Fibroblast of lung (primary cell): ENCODE measurements at regions not wholly inside any gene's neighbourhood (a gene's known extent, or its start where the extent isn't known, plus 50 kb on each side); places are given as distances from the start of the nearest gene placed in this dataset.
A peak's percentile ranks its signal among the peaks of the same experiment; 100 is the strongest.

Experiments
- DNase-seq, 2 donors: peaks; one replicate each; pipeline versions ENCODE4 v3.0.0 to v3.0.0-alpha.2; 2010; ENCODE audit warnings: low read depth in 2 of 2
- H2AFZ ChIP-seq: 2 replicates; pipeline ENCODE4 v1.5.1; 2012; ENCODE audit warnings: low read length, control low read depth, inconsistent platforms
- H3K27ac ChIP-seq: 2 replicates; pipeline ENCODE4 v1.5.1; 2011; ENCODE audit warnings: low read length, control low read depth; ENCODE audit not compliant: insufficient read depth
- H3K27me3 ChIP-seq: 2 replicates; pipeline ENCODE4 v1.5.1; 2011; ENCODE audit warnings: mild to moderate bottlenecking, low read length; ENCODE audit not compliant: control insufficient read depth, insufficient read depth
- H3K36me3 ChIP-seq: 2 replicates; pipeline ENCODE4 v1.5.1; 2011; ENCODE audit warnings: low read length; ENCODE audit not compliant: control insufficient read depth, insufficient read depth
- H3K4me1 ChIP-seq: 2 replicates; pipeline ENCODE4 v1.5.1; 2011; ENCODE audit warnings: low read length; ENCODE audit not compliant: control insufficient read depth, insufficient read depth; ENCODE audit errors: extremely low read depth
- H3K4me2 ChIP-seq: 2 replicates; pipeline ENCODE4 v1.5.1; 2011; ENCODE audit warnings: low read length, control low read depth; ENCODE audit not compliant: insufficient read depth; ENCODE audit errors: extremely low read depth
- H3K4me3 ChIP-seq, 4 experiments: fragments of 200-600 bp in 1 of 4; sonication (generic) in 1 of 4; replicated peaks in 1 of 4; 2 replicates each; pipeline ENCODE4 v1.5.1; 2011 to 2016; ENCODE audit warnings: low read length in 4 of 4, low read depth in 3 of 4, mild to moderate bottlenecking in 3 of 4, control low read depth in 2 of 4, inconsistent platforms in 1 of 4, mixed read lengths in 1 of 4; ENCODE audit not compliant: insufficient read depth in 1 of 4; ENCODE audit errors: control extremely low read depth in 1 of 4
- H3K79me2 ChIP-seq: 2 replicates; pipeline ENCODE4 v1.5.1; 2012; ENCODE audit warnings: mild to moderate bottlenecking, low read length, inconsistent platforms; ENCODE audit not compliant: control insufficient read depth, insufficient read depth
- H3K9ac ChIP-seq: 2 replicates; pipeline ENCODE4 v1.5.1; 2011; ENCODE audit warnings: mild to moderate bottlenecking, low read length, control low read depth; ENCODE audit not compliant: insufficient read depth
- H3K9me3 ChIP-seq: 2 replicates; pipeline ENCODE4 v1.5.1; 2012; ENCODE audit warnings: low read depth, low read length; ENCODE audit not compliant: control insufficient read depth, insufficient read depth
- H4K20me1 ChIP-seq: 2 replicates; pipeline ENCODE4 v1.5.1; 2011; ENCODE audit warnings: low read length; ENCODE audit not compliant: control insufficient read depth, insufficient read depth; ENCODE audit errors: extremely low read depth
- CTCF ChIP-seq, 2 donors: IDR thresholded peaks in 1 of 2; conservative IDR thresholded peaks in 1 of 2; 1 replicate in 1 of 2; 2 replicates in 1 of 2; pipeline ENCODE4 v1.5.1; 2011 to 2012; ENCODE audit warnings: low read length in 2 of 2, control low read depth in 1 of 2, inconsistent platforms in 1 of 2, low read depth in 1 of 2, mild to moderate bottlenecking in 1 of 2
- EZH2 ChIP-seq: IDR thresholded peaks from 2 replicates; pipeline ENCODE4 v1.5.1; 2012; ENCODE audit warnings: low read length, control low read depth, mild to moderate bottlenecking; ENCODE audit errors: missing control alignments

- Histone ChIP-seq H3K27me3 (no peaks in the 10 kb centered on the region), H3K27ac (no peak overlapping the region), H4K20me1 (no peaks in the 10 kb centered on the region), H3K4me1 (peaks cover 11% of the 10 kb centered on the region), H2AFZ (no peak overlapping the region), H3K9ac (no peak overlapping the region), H3K9me3 (no peaks in the 10 kb centered on the region), H3K4me2 (no peak overlapping the region), H3K36me3 (no peaks in the 10 kb centered on the region), H3K79me2 (no peaks in the 10 kb centered on the region), H3K4me3 (no peak overlapping the region)
- TF ChIP-seq EZH2: no peak
- no peak for TF ChIP-seq CTCF (conservative IDR thresholded peaks at IDR 0.05 in 1 of 2, IDR thresholded peaks at IDR 0.05 in 1 of 2; ENCODE audit: low read depth in 1 of 2, low read length in 2 of 2)
- DNase-seq: no peak
These were observed 191.4 kb upstream of the CDYL start for GRCh38 chr6:4584801-4585200.

GRCh38 chr6:4582506-4583417, 193.4 kb upstream of the CDYL start:
- H3K4me2 ChIP-seq: peak overlapping the region; percentile 46
- no peaks in the 10 kb centered on the region for H3K79me2 ChIP-seq
- peaks cover 14% of the 10 kb centered on the region for H3K4me1 ChIP-seq
- H3K9ac ChIP-seq: no peak overlapping the region
- H2AFZ ChIP-seq: no peak overlapping the region
- H3K4me3 ChIP-seq: no peak overlapping the region
- no peaks in the 10 kb centered on the region for H4K20me1 ChIP-seq
- H3K9me3 ChIP-seq: no peaks in the 10 kb centered on the region
- no peaks in the 10 kb centered on the region for H3K36me3 ChIP-seq
- peak overlapping the region; percentile 78 for H3K27ac ChIP-seq
- H3K27me3 ChIP-seq: no peaks in the 10 kb centered on the region
- peak; percentile 45 to 88 for DNase-seq
- no peak for TF ChIP-seq EZH2
- TF ChIP-seq CTCF (conservative IDR thresholded peaks at IDR 0.05 in 1 of 2, IDR thresholded peaks at IDR 0.05 in 1 of 2; ENCODE audit: low read depth in 1 of 2, low read length in 2 of 2): no peak

GRCh38 chr6:4581468-4582385, 194.5 kb upstream of the CDYL start:
- peak; percentile 86 to 98 for DNase-seq
- Histone ChIP-seq H3K79me2 (no peaks in the 10 kb centered on the region), H3K36me3 (no peaks in the 10 kb centered on the region), H2AFZ (no peak overlapping the region), H3K9me3 (no peaks in the 10 kb centered on the region), H3K4me1 (peaks cover 18% of the 10 kb centered on the region), H3K9ac (no peak overlapping the region), H3K27ac (peak overlapping the region; percentile 78), H3K27me3 (no peaks in the 10 kb centered on the region), H4K20me1 (no peaks in the 10 kb centered on the region), H3K4me3 (no peak overlapping the region), H3K4me2 (peak overlapping the region; percentile 46)
- TF ChIP-seq EZH2 (no peak), CTCF (conservative IDR thresholded peaks at IDR 0.05 in 1 of 2, IDR thresholded peaks at IDR 0.05 in 1 of 2; ENCODE audit: low read depth in 1 of 2, low read length in 2 of 2) (no peak)
